GM21423 (cell line): ENCODE measurements at regions not wholly inside any gene's neighbourhood (a gene's known extent, or its start where the extent isn't known, plus 50 kb on each side); places are given as distances from the start of the nearest gene placed in this dataset.
"Not testable (repeated sequence)": the region's sequence is repeated elsewhere in the genome, so short reads cannot be mapped to it uniquely, and the experiment has no call there.

Experiments
- ATAC-seq: cut with Tn5 transposase; IDR thresholded peaks from one replicate; pipeline ENCODE4 v1.9.1; 2021; ENCODE audit warnings: mild to moderate bottlenecking, moderate library complexity; ENCODE audit not compliant: unreplicated experiment

- no peak for ATAC-seq
These were observed 151.8 kb upstream of the RAB4A start for GRCh38 chr1:229119161-229119560.

GRCh38 chr1:229119876-229120275 lies 151.0 kb upstream of the RAB4A start:
- no peak for ATAC-seq

- no peak for ATAC-seq
These were observed 149.0 kb upstream of the RAB4A start for GRCh38 chr1:229121845-229122436.

GRCh38 chr1:229122606-229123005 lies 148.3 kb upstream of the RAB4A start:
- ATAC-seq: no peak

GRCh38 chr1:229124116-229124515 lies 146.8 kb upstream of the RAB4A start:
- no peak for ATAC-seq

GRCh38 chr1:229124520-229125124 lies 146.3 kb upstream of the RAB4A start:
- ATAC-seq: no peak

GRCh38 chr1:229127301-229127700 lies 143.6 kb upstream of the RAB4A start:
- ATAC-seq: peak; percentile 72

- no peak for ATAC-seq
These were observed 142.8 kb upstream of the RAB4A start for GRCh38 chr1:229128066-229128608.

GRCh38 chr1:229129301-229130027 lies 141.4 kb upstream of the RAB4A start:
- no peak for ATAC-seq

- no peak for ATAC-seq
These were observed 140.8 kb upstream of the RAB4A start for GRCh38 chr1:229130028-229130668.

- ATAC-seq: no peak
These were observed 139.4 kb upstream of the RAB4A start for GRCh38 chr1:229131243-229132105.

GRCh38 chr1:229132106-229132443 lies 138.8 kb upstream of the RAB4A start:
- no peak for ATAC-seq

- no peak for ATAC-seq
These were observed 138.2 kb upstream of the RAB4A start for GRCh38 chr1:229132706-229133105.

GRCh38 chr1:229133151-229133550 lies 137.8 kb upstream of the RAB4A start:
- no peak for ATAC-seq

GRCh38 chr1:229133811-229134210 lies 137.1 kb upstream of the RAB4A start:
- ATAC-seq: no peak

- not testable (repeated sequence) for ATAC-seq
These were observed 136.3 kb upstream of the RAB4A start for GRCh38 chr1:229134381-229135217.

GRCh38 chr1:229135773-229136172 lies 135.1 kb upstream of the RAB4A start:
- no peak for ATAC-seq

- no peak for ATAC-seq
These were observed 134.1 kb upstream of the RAB4A start for GRCh38 chr1:229136822-229137221.

- ATAC-seq: no peak
These were observed 133.6 kb upstream of the RAB4A start for GRCh38 chr1:229137271-229137670.

- no peak for ATAC-seq
These were observed 132.9 kb upstream of the RAB4A start for GRCh38 chr1:229138058-229138457.
